GM21576 (cell line): ENCODE measurements at regions not wholly inside any gene's neighbourhood (a gene's known extent, or its start where the extent isn't known, plus 50 kb on each side); places are given as distances from the start of the nearest gene placed in this dataset.
"Not testable (repeated sequence)": the region's sequence is repeated elsewhere in the genome, so short reads cannot be mapped to it uniquely, and the experiment has no call there.

Experiments
- ATAC-seq: cut with Tn5 transposase; IDR thresholded peaks from one replicate; pipeline ENCODE4 v1.9.1; 2021; ENCODE audit warnings: mild to moderate bottlenecking, moderate library complexity; ENCODE audit not compliant: unreplicated experiment

- no peak for ATAC-seq
Measured at GRCh38 chr2:125185691-125186270, 1160.7 kb downstream of the CNTNAP5 start.

GRCh38 chr2:125207431-125207830 is 1182.3 kb downstream of the CNTNAP5 start:
- ATAC-seq: no peak

- ATAC-seq: no peak
Measured at GRCh38 chr2:125216321-125216720, 1191.2 kb downstream of the CNTNAP5 start.

GRCh38 chr2:125224188-125224587 is 1199.1 kb downstream of the CNTNAP5 start:
- ATAC-seq: no peak

GRCh38 chr2:125224830-125225229 is 1199.7 kb downstream of the CNTNAP5 start:
- no peak for ATAC-seq

- ATAC-seq: no peak
Measured at GRCh38 chr2:125227843-125228392, 1202.8 kb downstream of the CNTNAP5 start.

- no peak for ATAC-seq
Measured at GRCh38 chr2:125240870-125241269, 1215.8 kb downstream of the CNTNAP5 start.

GRCh38 chr2:125243074-125243473 is 1218.0 kb downstream of the CNTNAP5 start:
- ATAC-seq: no peak

GRCh38 chr2:125254010-125254409 is 1228.9 kb downstream of the CNTNAP5 start:
- no peak for ATAC-seq

- ATAC-seq: no peak
Measured at GRCh38 chr2:125259451-125259850, 1234.4 kb downstream of the CNTNAP5 start.

- not testable (repeated sequence) for ATAC-seq
Measured at GRCh38 chr2:125260366-125260930, 1235.4 kb downstream of the CNTNAP5 start.

- no peak for ATAC-seq
Measured at GRCh38 chr2:125264453-125264852, 1239.4 kb downstream of the CNTNAP5 start.

GRCh38 chr2:125267683-125268082 is 1242.6 kb downstream of the CNTNAP5 start:
- ATAC-seq: no peak

GRCh38 chr2:125272651-125273050 is 1247.6 kb downstream of the CNTNAP5 start:
- ATAC-seq: no peak

GRCh38 chr2:125274718-125275117 is 1249.6 kb downstream of the CNTNAP5 start:
- no peak for ATAC-seq

GRCh38 chr2:125280265-125280664 is 1255.2 kb downstream of the CNTNAP5 start:
- no peak for ATAC-seq

- no peak for ATAC-seq
Measured at GRCh38 chr2:125281242-125281641, 1256.2 kb downstream of the CNTNAP5 start.

- no peak for ATAC-seq
Measured at GRCh38 chr2:125296742-125297141, 1271.7 kb downstream of the CNTNAP5 start.

- no peak for ATAC-seq
Measured at GRCh38 chr2:125310657-125311364, 1285.7 kb downstream of the CNTNAP5 start.

GRCh38 chr2:125312342-125312741 is 1287.3 kb downstream of the CNTNAP5 start:
- ATAC-seq: no peak

- no peak for ATAC-seq
Measured at GRCh38 chr2:125313806-125314205, 1288.7 kb downstream of the CNTNAP5 start.

GRCh38 chr2:125318740-125319139 is 1293.7 kb downstream of the CNTNAP5 start:
- ATAC-seq: no peak
